ENCODE measurements at regions not wholly inside any gene's neighbourhood (a gene's known extent, or its start where the extent isn't known, plus 50 kb on each side); places are given as distances from the start of the nearest gene placed in this dataset.

DNA sequence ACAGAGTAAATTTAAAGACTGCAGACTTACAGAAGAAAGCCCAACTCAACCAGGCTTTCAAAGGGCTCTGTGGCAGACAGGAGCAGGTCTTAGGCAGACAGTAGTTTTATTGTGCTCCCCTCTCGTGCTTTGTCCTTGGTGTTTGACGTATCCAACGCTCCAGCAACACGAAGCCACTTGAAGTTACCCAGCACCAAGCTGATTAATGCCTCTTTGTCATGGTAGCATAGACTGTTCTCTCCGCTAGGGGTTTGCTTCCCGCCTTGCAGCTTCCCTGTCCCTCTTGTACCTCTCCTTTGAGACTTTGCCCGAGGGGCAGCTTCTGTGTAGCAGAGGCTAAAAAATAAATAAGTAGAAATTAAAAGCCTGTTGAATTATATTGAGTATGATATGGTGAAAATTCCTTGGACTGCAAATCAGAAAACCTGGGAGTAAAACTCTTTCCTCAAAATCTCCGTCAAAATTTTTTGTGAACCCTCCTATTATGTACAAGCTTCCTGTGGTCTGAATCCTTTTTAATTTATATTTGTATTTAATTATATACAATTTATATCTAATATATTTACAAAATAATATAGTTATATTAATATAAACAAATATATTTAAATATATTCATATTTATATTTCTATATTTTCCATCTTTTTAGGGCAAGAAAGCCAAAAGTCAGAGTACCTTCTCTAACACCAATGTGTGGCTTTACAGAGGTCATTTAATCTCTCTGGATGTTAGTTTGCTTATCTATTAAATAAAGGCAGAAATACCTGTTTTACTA is 405.4 kb downstream of the DMAC1 start:
- Histone ChIP-seq H2AFZ (no peak overlapping the region), H3K4me2 (no peak overlapping the region), H3K4me3 (no peak overlapping the region), H4K20me1 (ENCODE audit: insufficient read depth) (no peaks in the 10 kb centered on the region), H3F3A (ENCODE audit: insufficient read depth, low read depth) (no peaks in the 10 kb centered on the region), H3K9me3 (ENCODE audit: insufficient read depth, low read depth) (no peaks in the 10 kb centered on the region), H3K79me2 (ENCODE audit: low read depth) (no peaks in the 10 kb centered on the region), H3K9me2 (ENCODE audit: insufficient read depth) (no peaks in the 10 kb centered on the region), H3K27me3 (ENCODE audit: insufficient read depth, low read depth) (0 out of 2 replicates have a peak, but pooled peaks cover 5% of the 10 kb centered on the region), H3K36me3 (ENCODE audit: low read depth) (no peaks in the 10 kb centered on the region), H3K27ac (no peak overlapping the region), H3K4me1 (replicated peaks; ENCODE audit: insufficient read depth) (no peaks in the 10 kb centered on the region)
- ChIA-PET POLR2A (ENCODE audit: unreplicated experiment) (no interaction called here), CTCF (interaction anchor here (0.6 kb wide), 1 partner anchor 11 kb away, joined by 3 read pairs; no protein-coding TSS in a partner anchor)
- DNase-seq, result no peak
- no TSS peak for BruUV-seq (replicated peaks)
- no peak for TF ChIP-seq EZH2 (IDR thresholded peaks at IDR 0.05; ENCODE audit: low read depth)
- TF ChIP-seq, protein P1, sequence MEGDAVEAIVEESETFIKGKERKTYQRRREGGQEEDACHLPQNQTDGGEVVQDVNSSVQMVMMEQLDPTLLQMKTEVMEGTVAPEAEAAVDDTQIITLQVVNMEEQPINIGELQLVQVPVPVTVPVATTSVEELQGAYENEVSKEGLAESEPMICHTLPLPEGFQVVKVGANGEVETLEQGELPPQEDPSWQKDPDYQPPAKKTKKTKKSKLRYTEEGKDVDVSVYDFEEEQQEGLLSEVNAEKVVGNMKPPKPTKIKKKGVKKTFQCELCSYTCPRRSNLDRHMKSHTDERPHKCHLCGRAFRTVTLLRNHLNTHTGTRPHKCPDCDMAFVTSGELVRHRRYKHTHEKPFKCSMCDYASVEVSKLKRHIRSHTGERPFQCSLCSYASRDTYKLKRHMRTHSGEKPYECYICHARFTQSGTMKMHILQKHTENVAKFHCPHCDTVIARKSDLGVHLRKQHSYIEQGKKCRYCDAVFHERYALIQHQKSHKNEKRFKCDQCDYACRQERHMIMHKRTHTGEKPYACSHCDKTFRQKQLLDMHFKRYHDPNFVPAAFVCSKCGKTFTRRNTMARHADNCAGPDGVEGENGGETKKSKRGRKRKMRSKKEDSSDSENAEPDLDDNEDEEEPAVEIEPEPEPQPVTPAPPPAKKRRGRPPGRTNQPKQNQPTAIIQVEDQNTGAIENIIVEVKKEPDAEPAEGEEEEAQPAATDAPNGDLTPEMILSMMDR (conservative IDR thresholded peaks at IDR 0.05), result no peak
- intact Hi-C loops (cut with micrococcal nuclease; ENCODE audit: unreplicated experiment), result no loop called here

DNA sequence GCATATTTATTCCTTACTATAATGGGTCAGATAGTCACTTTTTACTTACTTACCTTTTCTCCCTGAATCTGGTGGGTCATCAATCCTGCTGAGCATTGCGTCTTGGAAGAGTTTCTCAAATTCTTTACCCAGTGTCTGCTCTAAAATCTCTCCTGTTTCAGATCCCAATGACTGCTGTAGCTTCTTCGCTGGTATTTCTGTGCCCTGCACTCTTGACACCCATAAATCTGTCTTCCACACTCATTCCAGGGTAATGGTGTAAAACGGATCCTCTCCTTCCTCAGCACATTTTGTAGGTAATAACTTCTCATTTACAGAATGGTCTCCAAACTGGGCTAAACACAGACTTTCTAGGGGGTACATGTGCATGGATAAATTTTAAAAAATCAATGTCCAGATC is 407.4 kb downstream of the DMAC1 start:
- ChIA-PET CTCF (no interaction called here), POLR2A (ENCODE audit: unreplicated experiment) (no interaction called here)
- no peaks in the 10 kb centered on the region for H4K20me1 ChIP-seq (ENCODE audit: insufficient read depth)
- H3K4me3 ChIP-seq, result no peak overlapping the region
- H3K79me2 ChIP-seq (ENCODE audit: low read depth), result no peaks in the 10 kb centered on the region
- no peak overlapping the region for H2AFZ ChIP-seq
- no TSS peak for BruUV-seq (replicated peaks)
- no peaks in the 10 kb centered on the region for H3K36me3 ChIP-seq (ENCODE audit: low read depth)
- no peak overlapping the region for H3K4me2 ChIP-seq
- no peaks in the 10 kb centered on the region for H3F3A ChIP-seq (ENCODE audit: insufficient read depth, low read depth)
- no peak overlapping the region for H3K27ac ChIP-seq
- H3K4me1 ChIP-seq (replicated peaks; ENCODE audit: insufficient read depth), result no peaks in the 10 kb centered on the region
- H3K9me3 ChIP-seq (ENCODE audit: insufficient read depth, low read depth), result no peaks in the 10 kb centered on the region
- no peaks in the 10 kb centered on the region for H3K9me2 ChIP-seq (ENCODE audit: insufficient read depth)
- H3K27me3 ChIP-seq (ENCODE audit: insufficient read depth, low read depth), result 0 out of 2 replicates have a peak, but pooled peaks cover 5% of the 10 kb centered on the region
- intact Hi-C loops (cut with micrococcal nuclease; ENCODE audit: unreplicated experiment), result no loop called here
- DNase-seq, result no peak
- TF ChIP-seq, protein P1 (conservative IDR thresholded peaks at IDR 0.05), result no peak
- TF ChIP-seq EZH2 (IDR thresholded peaks at IDR 0.05; ENCODE audit: low read depth), result no peak

DNA sequence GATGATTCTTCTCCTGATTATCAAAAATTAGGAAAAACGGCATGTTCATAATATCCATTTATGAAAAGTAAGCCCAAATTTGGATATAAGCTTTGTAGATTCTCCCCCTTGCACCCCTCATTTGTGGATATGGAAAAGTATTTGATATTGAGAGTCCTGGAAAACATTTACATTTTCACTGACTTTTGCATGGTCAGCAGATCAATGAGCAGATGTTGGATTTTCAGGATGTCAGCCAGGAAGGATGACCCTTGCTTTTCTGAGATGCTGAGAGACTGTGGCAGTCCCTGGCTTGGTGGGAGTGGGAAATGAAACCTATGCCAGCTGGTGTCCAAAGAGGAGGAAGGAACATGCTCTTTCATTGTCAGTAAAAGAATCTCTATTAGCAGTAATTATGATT is 410.8 kb downstream of the DMAC1 start:
- Histone ChIP-seq H3K79me2 (ENCODE audit: low read depth) (no peaks in the 10 kb centered on the region), H2AFZ (no peak overlapping the region), H3K27me3 (ENCODE audit: insufficient read depth, low read depth) (0 out of 2 replicates have a peak, but pooled peaks cover 5% of the 10 kb centered on the region), H3K4me2 (no peak overlapping the region), H3F3A (ENCODE audit: insufficient read depth, low read depth) (no peaks in the 10 kb centered on the region), H4K20me1 (ENCODE audit: insufficient read depth) (no peaks in the 10 kb centered on the region), H3K36me3 (ENCODE audit: low read depth) (no peaks in the 10 kb centered on the region), H3K27ac (no peak overlapping the region), H3K4me1 (replicated peaks; ENCODE audit: insufficient read depth) (no peaks in the 10 kb centered on the region), H3K9me3 (ENCODE audit: insufficient read depth, low read depth) (no peaks in the 10 kb centered on the region), H3K4me3 (no peak overlapping the region), H3K9me2 (ENCODE audit: insufficient read depth) (no peaks in the 10 kb centered on the region)
- no TSS peak for BruUV-seq (replicated peaks)
- ChIA-PET CTCF (no interaction called here), POLR2A (ENCODE audit: unreplicated experiment) (no interaction called here)
- DNase-seq, result no peak
- TF ChIP-seq, protein P1 (conservative IDR thresholded peaks at IDR 0.05), result no peak
- no peak for TF ChIP-seq EZH2 (IDR thresholded peaks at IDR 0.05; ENCODE audit: low read depth)
- intact Hi-C loops (cut with micrococcal nuclease; ENCODE audit: unreplicated experiment), result no loop called here
